Stimulated activated CD8-positive, alpha-beta memory T cell treated with anti-CD3 and anti-CD28 coated beads, Interleukin-4, amount 100 ng/mL, for 24 hours (primary cell): ENCODE measurements at regions not wholly inside any gene's neighbourhood (a gene's known extent, or its start where the extent isn't known, plus 50 kb on each side); places are given as distances from the start of the nearest gene placed in this dataset.

Experiments
- DNase-seq: peaks from one replicate; pipeline ENCODE4 v3.0.0-alpha.2; 2020; ENCODE audit warnings: low read depth

DNA sequence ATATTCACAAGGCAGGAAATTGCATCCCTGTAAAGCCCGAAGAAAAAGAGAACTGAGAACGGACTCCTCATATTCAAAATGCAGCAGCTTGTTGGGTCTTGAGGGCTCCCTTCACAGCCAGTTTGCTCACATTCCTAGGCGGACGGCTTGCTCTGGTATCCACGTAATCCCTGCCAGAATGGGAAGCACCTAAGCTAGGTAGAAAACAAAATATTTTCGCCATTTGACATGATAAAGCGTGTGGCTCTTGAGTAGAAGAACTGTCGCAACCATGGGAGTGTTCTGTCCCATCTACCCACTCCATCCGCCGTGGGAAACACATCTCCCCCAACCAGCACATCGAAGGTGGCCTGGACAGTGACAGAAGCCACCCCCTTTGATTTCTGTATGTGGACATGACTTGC is 183.1 kb downstream of the GAS1 start:
- DNase-seq = no peak

DNA sequence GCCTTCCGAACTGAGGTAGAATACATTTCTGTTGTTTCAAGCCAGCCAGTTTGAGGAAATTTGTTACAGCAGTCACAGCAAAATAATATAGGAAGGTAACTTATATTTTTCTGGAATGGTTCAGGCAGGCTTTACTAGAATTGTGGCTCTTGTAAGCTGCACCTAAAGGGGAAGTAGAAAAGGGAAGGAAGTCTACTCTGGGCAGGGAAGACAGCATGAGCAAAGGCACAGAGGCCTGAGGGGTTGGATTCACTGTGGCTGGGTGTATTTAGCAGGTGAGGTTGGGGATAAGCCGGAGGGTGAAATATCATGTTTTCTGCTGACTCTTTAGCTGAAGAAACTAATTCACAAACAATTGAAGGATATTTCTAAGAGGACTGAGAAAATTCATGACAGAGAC is 183.5 kb downstream of the GAS1 start:
- DNase-seq = no peak

DNA sequence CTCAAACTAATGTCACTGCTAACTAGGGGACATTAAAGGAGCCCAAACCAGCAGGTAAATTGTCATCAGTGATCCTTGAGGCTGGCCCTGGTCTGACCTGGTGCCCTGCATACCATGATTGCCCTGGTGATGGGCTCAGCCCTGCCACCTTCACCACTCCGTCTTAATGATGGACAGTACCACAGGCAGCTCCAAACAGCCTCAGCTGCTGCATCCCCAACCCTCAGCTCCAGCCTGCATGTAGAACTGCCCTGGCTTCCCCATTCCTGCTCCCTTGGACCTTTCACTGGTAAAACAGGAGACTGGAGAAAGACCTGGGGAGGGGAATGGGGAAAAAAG is 190.0 kb downstream of the GAS1 start:
- no peak for DNase-seq

DNA sequence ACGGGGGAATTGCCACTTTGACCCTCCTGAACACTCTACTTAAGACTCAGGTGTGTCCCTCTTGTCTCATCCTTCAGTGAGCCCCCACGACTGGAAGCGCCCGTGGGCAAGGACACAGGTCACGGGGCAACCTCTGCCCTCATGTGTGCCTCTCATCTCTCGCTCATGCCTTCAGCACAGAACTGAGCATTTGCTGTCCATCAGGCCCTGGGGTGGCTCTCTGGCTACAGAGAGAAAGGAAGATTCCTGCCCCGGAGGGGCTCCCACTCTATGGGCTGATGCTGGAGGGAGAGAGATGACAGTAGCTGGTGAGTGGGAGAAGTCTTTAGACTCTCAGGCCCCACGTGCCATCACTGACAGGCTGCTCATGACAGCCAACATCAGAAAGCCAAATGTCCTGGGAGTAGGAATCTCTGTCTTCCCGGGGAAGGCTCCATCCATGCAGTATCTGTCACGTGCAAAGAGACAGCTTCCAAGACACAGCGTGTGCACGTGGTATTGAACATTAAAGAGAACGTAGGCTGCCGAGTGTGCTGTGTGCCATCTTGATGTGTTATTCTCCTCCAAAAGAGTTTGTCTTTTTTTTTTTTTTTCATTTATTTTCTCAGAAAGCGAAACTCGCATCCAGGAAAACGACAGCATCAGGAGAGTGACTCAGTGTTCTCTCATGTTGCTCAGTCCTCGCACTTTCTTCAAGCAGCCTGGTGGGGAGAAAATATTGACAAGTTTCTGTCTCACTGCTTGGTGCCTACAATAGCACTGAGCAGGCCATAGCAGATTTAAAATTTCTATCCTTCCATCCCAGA is 190.5 kb downstream of the GAS1 start:
- DNase-seq = no peak

DNA sequence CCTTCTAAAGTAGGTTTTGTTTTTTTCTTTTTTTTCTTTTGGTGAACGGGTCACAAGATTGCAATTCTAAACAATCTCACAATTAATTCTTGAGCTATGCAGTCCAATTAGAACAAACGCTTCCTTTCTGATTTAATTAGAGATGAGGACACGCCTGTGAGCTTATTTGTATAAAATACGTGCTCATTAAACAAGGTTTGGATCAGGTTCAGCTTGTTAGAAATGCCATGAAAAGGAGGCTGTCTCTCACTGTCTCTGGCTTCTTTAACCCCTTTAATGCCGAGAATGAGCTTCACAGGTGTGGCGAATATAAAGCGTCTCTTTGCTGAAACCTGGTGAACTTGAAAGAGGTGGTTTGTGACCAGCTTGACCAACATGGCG is 191.8 kb downstream of the GAS1 start:
- DNase-seq = no peak

DNA sequence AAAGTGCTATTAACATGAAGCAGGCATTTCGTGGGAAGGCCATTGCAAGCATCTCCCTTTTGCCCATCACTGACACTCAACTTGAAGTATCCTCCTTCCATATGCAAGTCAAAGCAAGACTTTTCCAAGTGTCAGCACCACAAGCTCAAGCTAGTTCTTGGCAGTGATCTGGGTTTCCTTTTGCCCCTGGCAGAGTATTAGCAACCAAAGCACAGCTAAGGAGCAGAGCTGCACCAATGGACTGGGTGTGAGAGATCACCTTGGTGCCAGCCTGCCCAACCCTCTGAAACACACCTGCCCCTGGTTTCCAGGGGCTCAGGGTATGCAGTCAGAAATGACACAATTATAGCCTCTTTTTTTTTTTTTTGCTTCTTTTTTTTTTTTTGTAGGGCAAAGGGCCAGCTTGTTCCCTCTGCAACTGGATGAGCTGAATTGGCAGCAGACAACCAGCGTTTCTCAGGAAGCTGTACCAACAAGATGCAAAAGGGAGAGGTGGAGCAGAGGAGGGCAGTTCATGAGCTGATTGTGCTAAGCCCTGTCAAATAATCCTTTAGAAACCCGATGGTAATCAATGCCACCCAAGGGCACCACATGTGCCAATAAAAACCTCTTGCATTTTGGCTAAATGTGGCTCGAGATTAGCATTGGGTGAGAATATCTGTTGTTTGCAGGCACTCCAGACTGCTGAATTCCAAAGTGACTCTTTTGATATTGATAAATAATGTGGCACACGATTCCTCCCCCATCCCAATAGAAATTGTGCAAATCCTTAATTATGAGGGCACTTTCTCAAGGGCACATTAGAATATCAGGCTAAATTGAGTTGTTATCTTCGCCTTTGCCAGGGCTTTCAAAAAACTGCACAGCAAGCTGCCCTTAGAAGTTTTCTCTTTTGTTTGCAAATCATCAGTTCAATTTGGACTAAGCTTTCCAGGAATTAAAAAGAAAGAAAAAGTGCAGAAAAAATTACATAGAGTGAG is 192.4 kb downstream of the GAS1 start:
- no peak for DNase-seq

DNA sequence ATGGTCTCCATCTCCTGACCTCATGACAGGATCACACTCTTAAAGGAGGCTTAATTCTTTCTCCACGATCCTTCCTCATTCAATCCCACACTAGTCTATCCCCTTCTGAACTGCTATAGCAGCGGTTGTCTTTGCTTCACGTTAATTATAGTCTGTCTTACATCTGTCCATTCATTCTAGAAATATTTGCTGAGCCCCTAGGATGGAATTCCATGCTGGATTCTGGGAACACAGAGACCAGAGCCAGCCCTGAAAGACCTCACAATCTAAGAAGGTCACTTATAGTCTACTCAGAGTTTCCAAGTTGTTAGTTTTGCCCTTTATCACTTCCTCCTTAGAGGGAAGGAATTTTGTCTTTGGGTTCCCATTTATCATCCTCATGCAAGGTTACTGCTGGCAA is 193.5 kb downstream of the GAS1 start:
- no peak for DNase-seq

DNA sequence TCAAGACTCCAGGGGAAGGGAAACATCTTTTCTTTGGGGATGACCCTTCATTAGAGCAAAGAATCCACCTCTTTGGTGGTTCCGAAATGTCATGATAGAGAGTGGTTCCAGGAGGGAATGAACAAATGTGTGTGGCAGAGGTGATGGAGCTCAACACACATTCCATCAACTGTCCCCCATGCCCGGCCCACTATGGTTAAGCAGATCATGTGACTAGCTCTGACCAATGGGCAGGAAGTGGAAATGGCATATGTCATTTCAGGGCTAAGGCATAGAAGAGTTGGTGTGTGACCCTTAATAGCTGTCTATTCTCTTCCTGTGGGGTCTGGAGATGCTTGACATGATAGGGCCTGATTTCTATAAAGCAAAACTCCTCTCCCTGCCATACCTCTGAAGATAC is 194.6 kb downstream of the GAS1 start:
- DNase-seq = no peak

DNA sequence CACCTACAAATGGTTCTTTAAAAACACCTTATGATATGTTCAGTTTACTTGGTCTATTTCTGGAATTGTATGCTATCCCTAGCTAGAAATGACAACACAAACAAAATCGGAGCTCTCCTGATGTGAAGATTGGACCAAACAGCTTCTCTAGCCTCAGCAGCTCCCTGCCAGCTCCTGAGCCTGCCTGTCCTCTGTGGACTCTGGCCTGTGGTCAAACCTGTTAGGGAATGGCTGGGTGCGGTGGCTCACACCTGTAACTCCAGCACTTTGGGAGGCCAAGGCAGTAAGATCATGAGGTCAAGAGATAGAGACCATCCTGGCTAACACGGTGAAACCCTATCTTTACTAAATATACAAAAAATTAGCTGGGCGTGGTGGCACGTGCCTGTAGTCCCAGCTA is 195.3 kb downstream of the GAS1 start:
- DNase-seq = no peak

DNA sequence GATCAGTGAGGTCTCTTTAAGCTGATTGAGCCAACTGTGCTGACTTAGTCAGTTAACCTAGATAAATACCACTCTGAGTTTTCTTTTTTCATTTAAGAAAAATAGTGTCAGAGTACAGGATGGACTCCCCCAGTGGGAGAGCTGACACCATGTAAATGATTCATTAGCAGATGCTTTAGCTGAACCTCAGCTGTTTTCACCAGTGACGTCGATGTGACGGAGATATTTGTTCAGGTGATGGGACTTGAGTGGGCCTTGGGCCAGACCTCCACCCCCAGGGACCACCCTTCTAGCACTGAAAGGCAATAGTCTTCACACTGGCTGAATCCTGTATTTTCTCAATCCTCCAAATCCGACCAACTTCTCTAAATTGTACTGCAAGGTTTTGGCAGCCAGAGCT is 196.1 kb downstream of the GAS1 start:
- DNase-seq = no peak

DNA sequence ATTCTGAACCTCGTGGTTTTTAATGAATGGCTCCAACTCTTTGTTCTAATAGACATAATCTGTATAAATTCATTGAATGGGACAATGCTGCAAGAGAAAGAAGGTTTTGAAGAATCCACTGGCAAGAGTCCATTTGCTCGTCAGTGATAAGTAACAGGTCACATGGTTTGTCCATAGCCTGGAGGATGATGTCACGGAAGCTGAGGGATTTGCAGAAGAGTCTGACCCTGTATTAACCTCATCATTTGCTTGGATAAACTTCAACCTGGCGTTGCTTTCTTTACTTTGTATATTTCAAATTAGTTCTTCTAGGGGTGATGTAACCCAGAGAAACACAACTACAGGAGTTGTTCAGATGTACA is 197.4 kb downstream of the GAS1 start:
- no peak for DNase-seq

DNA sequence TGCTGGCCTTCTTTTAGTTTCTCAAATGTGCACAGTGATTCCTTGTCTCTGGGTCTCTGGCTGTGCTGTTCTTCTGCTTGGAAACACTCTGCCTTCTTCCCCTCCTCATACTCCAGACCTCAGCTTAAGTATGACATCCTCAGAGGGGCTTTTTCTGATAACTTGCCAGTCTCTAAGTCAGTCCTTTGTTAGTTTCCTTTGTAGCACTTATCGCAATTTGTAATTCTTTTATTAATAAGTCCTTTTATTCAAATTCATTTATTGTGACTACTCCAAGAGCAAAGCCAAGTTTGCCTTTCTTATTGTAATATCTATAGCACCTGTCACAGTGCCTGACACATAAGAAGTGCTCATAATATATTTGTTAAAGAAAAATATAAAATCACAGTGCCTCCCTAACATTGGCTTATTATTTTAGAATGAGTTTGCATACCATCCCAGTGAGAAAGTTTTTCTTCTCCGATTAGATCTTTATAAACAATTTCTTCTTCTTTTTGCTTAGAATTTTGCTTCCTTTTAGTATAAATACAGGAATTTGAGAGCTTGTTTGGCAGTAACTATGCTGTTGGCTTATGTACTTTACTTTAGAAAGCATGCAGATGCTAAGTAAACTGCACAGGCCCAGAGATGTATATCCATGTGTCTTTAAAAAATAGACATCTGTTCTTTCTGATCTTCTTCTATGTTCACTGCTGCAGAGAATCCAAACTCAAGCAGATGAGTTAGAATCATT is 198.0 kb downstream of the GAS1 start:
- no peak for DNase-seq

DNA sequence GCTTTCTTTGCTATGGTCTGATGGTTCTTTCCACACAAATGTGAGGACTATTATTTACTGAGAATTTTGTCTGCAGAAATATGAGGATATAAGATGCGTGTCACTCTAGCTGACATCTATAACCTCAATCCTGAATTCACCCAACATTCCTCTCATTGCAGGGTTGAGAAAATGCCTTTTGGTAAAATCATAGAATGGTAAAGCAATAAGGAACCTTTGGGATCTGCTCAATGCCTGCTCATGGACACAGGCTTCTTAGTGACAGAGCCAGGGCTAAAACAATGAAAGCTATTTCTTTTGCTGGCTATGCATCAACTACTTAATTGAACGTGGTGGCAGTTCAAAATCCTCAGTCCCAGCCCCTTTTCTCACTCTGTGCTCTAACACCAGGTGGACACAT is 199.6 kb downstream of the GAS1 start:
- no peak for DNase-seq

DNA sequence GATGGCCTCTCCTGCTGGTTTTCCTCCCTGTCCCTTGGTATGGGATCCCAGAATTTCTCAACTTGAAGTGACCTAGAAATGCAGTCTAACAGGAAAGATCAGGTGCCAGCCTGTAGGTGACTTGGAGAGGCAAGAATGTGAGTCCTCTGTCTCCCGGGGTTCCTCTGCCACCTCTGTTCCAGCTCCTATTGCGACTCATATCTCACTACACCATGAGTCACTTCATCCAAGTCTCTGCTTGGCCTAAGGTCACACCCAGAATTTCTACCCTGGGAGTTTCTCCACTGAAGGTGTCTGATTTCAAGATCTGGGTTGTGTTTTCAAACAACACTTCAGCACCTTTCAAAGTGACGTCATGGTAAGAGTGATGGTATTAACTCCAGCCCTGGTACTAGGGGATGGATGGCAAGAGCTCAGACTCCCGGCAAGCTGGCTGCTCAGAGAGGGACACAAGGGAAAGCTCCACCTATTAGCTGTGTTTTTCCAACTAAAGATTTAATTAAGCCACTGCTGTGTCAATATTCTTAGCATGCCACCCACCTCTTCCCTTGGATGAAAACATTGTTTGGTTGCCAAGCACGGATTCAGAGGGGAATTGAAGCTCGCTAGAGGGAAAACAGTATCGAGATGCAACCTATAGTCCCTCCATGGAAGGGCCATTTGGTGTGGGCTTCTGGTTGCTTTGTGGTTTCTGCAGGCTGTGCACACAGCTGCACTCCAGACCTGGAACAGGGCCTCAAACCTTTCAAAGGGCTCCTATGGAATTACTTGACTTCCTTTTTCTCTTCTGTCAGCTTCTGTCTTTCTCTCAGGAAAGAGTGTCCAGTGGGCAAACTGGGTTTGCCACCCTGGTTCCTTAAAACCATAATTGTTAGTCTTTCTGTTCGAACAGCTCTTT is 205.7 kb downstream of the GAS1 start:
- DNase-seq = no peak

DNA sequence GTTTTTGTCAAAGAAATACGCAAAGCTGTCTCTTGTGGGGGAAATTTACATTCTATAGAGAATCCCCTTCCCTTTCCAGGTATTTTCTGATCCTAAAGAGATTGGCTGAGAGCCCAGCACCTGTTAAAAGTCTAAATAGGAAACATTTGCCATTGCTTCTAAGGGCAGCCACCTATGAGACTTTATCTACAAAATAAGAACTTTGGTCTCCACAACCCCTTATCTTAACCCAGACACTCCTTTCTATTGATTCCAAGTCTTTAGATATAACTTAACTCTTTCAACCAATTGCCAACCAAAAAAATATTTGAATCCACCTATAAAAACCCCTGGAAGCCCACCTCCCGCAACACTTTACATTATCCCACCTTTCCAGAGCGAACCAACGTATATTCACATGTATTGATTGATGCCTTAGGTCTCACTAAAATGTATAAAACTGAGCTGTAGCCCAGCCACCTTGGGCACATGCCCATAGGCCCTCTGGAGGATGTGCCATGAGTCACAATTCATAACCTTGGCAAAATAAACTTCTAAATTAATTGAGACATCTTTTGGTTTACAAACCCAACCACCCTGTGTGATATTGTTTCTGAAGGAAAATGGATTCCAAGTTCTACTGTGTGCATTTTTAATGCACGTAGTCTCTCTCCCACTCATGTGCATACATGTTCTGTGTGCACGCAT is 211.4 kb downstream of the GAS1 start:
- DNase-seq = no peak

DNA sequence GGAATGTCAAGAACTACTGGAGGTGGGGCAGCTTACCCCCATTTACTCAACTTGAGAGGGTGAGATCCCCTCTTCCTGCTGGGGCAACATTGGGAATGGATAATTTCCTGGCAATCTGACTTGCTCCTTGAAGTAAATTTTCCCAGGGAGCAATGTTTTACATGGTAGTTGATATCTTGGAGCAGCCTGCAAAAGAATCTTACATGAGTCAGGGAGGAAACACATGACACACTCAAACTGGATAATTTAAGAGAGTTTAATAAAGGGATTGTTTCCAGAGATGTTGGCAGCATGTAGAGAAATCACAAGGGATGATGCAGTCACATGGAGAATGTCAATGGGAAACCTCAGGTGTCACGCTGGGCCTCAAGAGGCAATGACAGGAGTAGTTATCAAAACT is 212.5 kb downstream of the GAS1 start:
- no peak for DNase-seq

DNA sequence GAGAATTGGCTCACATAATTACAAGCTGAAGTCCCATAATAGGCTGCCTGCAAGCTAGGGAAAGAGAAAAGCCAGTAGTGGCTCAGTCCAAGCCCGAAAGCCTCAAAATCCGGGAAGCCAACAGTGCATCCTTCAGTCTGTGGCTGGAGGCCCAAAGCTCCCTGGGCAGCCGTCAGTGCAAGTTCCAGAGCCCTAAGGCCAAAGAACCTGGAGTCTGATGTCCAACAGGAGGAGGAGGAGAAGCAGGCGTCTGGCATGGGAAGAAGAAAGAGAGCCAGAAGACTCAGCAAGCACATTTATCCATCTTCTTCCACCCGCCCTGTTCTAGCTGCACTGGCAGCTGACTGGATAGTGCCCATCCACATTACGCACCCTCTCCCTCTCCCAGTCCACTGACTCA is 213.4 kb downstream of the GAS1 start:
- DNase-seq = no peak

DNA sequence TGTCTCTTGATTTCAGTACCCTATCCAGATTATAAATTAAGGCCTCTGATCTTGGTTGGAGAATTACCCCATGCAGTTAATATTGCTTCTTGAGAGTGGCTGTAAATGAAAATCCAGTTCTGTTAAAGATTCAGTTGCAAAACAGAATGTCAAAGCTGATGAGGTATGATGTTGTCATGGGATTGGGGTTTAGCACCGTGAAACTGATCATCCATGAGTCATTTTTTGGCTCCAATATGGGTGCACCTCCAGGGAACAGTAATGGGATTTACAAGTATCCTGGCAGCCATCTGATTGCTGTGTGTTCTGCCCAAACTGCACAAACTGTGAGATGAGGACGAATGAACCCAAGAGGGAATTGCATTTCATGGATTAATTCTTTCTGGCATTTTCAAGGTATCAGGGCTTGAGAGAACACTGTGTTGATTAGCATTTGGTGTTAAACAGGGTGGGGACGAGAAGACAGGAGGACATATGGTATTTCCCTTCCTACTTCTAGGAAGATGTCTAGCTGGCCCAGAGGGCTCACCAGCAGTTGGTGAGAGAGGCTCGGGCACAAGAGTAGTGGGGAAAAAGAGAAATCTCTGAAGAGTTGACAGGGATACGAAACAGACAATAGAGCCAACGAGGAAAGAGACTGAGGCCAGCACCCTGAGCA is 214.7 kb downstream of the GAS1 start:
- DNase-seq = no peak

DNA sequence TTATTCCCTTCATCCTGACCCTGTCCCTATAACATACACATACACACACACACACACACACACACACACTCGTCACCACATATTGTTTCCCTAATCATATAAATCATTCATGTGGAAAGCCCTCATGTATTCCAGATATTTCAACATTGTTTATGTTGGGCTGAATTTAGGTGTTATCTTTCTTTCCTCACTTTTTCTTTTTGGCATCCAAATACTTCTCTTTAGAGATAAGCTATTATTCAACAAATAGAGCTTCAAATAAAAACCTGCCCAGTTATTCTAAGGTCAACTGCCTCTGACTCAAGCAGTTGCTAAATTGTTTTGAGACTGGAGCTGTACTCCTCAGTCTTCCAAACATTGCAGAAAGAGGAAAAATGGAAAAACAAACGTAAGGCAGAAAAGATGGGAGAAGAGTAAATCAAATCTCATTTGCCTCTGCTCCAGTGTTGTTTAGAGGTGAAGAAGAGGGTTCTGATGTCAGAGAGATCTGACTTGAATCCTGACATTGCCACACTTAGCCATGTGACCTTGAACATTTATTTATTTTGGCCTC is 215.7 kb downstream of the GAS1 start:
- DNase-seq = no peak

DNA sequence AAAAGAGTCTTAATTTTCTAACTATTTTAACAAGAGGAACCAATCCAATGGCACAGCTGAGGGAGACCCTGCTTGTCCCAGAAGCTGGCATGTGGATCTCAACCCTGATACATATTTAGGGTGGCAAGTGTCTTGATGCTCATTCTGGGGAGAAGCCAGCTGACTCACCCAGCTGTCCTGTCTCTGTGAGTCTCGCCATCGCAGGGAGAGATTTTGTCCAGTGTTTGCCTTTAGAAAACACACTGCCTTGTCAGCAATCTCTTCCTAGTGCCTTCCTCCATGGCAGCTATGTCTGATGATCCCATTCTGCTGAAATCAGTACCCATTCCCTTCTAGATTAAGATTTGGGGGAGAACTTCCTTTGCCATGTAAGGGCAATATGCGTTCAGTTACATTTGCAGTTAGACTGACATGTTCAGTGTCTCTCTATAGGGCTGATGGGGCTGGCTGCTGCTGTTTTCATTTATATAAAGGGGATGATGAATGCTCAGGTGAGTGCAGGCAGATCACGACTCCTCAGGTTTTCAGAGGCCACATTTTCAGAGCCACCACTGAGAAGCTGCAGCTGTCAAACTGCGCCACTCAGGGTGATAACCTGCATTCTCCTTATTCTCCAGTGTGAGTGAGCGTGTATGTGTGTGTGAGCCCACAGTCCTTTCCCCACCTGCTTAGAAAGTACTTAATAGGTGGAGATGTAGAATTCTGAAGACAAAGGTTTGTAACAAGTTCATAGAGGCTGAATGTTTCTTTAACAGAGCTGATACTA is 217.0 kb downstream of the GAS1 start:
- no peak for DNase-seq
